Activated CD4-positive, alpha-beta T cell treated with anti-CD3 and anti-CD28 coated beads, Interleukin-10, Interleukin-2, amounts not matched to agents 100 ng/mL and 50 ng/mL, durations not matched to agents 16 hours and 8 hours (primary cell): ENCODE measurements at regions not wholly inside any gene's neighbourhood (a gene's known extent, or its start where the extent isn't known, plus 50 kb on each side); places are given as distances from the start of the nearest gene placed in this dataset.
"Not testable (repeated sequence)": the region's sequence is repeated elsewhere in the genome, so short reads cannot be mapped to it uniquely, and the experiment has no call there.

ENCODE experiments used
- DNase-seq: peaks from one replicate; pipeline ENCODE4 v3.0.0-alpha.2; 2020

- no peak for DNase-seq
Observed at GRCh38 chr11:79668575-79668974, 227.7 kb upstream of the TENM4 start.

DNA sequence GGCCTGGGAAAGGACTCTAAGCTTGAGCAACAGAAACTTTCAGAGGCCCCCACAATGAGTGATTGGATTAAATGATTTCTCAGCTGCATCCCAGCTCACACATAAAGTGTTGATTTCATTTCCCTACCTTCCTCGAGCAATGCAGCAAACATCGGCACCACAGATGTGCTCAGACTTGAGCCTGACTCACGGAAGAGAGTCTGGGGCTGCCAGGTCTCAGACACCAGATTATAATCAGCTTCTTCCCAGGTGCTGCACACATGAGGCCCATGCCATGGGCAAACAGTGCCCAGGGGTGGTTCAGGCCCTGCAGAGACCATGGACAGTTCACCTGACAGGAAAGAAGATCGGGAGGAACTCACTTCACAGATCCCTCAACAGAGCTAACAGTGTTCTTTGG lies 226.6 kb upstream of the TENM4 start:
- DNase-seq: no peak

- no peak for DNase-seq
Observed at GRCh38 chr11:79663017-79663416, 222.2 kb upstream of the TENM4 start.

DNA sequence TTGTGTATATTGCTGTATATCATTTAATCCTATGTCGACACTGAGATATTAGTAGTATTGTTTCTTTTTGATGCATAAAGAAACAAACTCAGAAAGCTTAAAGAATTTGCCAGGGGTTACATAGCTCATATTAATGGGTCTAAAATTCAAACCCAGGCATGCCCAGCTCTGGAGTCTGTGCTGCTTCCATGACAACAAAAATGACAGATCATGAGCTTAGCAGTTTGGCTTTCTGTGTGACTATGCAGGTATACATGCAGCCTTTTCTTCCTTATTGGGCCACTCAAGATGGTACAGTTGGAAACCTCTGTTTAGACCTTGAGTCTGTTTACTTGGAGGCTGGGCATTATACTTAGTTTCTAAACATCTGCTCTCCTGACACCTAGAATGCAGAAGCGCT lies 220.5 kb upstream of the TENM4 start:
- no peak for DNase-seq

GRCh38 chr11:79648766-79649520 lies 208.1 kb upstream of the TENM4 start:
- no peak for DNase-seq

DNA sequence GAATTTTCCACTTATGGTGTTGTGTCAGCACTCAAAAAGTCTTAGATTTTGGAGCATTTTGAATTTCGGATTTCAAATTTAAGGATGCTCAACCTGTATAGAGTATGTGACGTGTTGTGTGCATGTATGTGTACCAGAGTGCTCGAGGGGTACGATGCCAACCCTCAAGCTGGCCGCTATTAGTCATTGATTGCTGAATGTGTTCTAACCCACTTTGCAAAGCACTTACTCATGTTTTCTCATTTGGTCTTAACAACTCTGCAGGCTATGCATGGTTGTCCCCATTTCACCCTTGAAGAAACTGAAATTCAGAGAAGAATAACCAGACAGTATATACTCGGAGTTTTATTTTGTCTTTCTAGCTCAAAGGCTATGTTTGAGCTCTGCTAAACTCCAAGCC lies 196.4 kb upstream of the TENM4 start:
- no peak for DNase-seq

DNA sequence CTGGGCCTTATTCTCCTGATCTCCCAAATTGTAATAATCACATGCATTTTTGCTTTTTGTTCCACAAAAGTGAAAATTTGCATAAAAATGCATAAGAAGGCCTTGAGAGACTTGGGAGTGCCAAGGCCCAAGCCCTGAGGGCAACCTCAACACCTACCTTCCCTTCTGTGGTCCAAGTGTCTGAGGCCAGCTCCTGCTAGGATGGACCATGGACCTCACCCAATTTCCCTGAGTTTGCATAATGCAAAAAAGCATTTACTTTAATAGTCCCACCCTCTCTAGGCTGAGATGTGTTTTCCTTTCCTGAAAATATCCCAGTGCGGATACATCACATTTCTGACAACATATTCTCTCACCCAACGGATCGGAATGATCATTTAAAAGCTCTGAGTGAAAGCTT lies 194.1 kb upstream of the TENM4 start:
- DNase-seq: no peak

- no peak for DNase-seq
Observed at GRCh38 chr11:79627281-79627680, 186.5 kb upstream of the TENM4 start.

- peak; percentile 56 for DNase-seq
Observed at GRCh38 chr11:79626135-79627075, 185.6 kb upstream of the TENM4 start.

GRCh38 chr11:79623375-79623774 lies 182.5 kb upstream of the TENM4 start:
- no peak for DNase-seq

DNA sequence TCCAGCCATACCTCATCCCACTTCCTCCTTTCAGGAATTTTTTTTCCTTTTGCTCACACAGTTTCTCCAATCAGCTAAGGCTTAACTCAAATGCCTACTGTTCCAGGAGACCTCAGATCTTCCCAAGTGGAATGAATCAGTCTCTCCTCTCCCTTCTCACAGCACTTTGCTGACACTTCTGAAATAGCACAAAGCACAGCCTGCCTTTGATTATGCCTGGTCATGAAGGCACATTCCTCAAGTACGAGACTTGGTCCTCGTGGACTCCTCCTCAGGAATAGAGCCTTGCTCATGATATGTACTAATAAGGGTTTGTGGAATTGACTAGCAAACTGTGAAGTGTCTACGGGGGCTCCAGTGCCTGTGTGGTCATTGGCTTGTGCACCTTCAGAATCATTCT lies 176.7 kb upstream of the TENM4 start:
- DNase-seq: no peak

DNA sequence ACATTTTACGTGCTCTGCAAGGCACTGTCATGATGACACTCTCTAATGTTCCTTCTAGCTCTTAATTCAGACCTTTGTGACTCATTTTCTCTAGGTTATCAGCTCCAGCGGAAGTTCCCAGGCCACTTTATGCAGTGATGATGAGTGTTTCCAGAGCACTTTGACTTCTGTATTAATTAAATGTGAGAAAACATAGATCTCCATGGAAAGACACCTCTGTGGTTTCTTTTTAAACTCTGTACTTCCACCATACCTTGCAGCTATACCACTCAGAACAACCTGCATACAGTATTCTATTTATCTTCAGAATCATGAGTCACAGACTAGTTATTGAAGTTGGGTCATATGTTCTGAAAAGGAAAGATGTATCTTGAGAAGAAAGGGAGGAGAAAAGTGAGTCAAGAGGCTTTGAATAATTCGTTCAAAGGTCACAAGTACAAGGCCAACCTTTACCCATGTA lies 175.6 kb upstream of the TENM4 start:
- no peak for DNase-seq

DNA sequence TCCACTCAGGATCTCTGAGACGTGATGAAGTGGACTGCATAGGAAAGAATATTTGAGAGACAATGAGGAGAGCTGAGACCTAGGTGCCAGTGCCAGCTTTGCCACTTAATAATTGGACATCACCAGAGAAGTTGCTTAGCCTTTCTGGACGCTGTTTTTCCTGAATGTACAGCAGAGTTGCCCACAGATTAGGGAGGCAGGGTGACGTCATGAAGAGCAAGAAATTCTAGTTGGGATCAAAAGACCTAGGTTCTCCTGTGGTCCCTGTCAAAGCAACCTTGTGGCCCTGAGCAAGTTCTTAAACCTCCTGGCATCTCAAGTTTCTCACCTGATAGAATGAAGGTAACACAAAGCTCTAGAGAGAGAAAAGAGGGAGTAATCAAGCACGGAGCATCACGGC lies 174.6 kb upstream of the TENM4 start:
- DNase-seq: no peak

- no peak for DNase-seq
Observed at GRCh38 chr11:79610678-79611077, 169.8 kb upstream of the TENM4 start.

DNA sequence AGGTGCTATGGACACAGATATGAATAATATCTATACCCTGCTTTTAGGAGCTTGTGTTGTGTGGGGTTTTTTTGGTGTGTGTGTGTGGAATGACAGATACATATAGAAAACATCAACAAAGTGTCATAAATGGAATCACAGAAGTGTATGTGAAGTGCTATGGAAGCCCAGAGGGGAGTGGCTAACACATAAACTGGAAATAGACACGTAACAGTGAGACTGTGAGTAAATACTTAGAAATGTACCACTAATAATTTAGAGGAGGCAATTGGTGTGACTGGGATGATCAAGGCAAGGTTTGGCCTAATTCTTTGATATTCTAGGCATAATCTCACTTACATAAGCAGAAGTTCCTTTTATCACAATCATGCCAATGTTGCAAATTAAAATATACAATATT lies 169.3 kb upstream of the TENM4 start:
- DNase-seq: no peak

DNA sequence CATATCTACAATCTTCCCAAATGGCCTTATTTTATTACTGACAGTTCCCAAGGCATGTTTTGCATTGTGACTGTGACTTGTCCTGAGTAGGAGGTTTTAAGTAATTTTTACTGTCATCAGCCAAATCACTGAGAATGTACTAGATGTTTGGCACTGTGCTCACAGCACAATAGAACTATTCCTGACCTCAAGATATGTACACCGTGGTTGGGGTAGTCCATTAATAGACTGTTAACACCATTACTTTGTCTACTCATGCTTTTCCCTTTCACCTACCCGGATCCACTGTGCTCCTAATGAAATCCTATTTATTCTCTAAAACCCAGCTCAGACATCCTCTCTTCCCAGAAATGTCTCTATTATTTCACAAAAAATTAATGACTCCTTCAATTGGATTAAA lies 168.7 kb upstream of the TENM4 start:
- no peak for DNase-seq

DNA sequence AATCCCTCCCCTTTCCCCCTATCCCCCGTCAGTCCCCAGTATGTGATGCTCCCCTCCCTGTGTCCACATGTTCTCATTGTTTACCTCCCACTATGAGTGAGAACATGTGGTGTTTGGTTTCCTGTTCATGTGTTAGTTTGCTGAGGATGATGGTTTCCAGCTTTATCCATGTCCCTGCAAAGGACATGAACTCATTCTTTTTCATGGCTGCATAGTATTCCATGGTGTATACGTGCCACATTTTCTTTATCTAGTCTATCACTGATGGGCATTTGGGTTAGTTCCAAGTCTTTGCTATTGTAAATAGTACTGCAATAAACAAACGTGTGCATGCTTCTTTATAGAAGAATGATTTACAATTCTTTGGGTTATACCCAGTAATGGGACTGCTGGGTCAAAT lies 165.6 kb upstream of the TENM4 start:
- DNase-seq: not testable (repeated sequence)

DNA sequence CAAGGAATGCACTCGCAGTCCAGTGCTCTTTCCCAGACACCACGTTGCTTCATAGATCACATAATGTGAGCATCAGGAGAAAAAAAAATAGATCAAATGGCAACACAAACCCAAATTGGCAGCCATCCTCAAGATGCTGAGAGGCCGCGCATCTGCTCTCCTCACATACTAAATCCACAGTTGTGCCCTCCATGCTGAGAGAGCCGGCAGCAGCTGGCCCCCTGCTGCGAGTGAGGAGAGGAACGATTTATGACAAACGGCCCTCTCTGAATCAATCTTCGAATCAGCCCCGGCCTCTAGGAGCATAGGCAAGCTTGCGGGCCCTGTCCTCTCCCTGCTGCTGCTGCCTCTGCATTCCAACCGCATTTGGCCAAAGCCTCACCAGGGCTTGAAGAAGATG lies 159.9 kb upstream of the TENM4 start:
- DNase-seq: no peak

DNA sequence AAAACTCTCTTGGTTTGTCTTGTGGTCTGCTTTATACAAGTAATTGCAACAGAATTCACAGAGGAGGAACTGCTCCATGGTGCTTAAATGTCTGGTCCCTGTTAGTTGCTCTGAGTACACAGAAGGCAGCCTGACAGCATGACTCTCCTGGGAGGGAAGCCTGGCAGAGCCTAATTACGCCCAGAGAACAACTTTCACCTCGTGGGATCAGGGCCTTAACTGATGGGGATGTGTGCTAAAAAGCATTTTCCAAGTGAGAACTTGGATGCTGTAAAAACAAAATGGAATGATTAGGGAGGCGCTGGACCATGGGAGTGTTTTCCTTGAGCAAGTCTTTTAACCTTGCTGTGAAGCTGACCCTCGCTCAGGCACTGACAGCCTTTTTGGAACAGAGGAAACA lies 154.0 kb upstream of the TENM4 start:
- DNase-seq: no peak

- DNase-seq: no peak
Observed at GRCh38 chr11:79592824-79593223, 152.0 kb upstream of the TENM4 start.

- DNase-seq: no peak
Observed at GRCh38 chr11:79592406-79592805, 151.6 kb upstream of the TENM4 start.

DNA sequence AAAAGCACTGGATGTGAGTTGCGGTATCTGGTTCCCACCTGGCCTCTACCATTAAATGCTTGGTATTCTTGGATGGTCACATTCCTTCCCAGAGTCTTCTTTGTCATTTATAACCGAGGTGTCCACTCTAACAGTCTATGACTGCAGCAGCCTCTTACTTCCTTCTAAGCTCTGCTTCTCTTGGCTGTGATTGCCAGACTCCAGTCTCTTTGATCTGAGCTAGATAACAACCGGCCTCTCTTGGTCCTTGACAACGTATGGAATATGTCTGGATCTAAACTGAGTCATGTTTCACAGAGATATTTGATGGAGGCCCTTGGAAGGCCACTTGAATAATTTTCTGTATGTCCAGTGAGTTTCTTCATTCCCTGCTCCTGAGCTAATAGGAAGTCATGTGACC lies 141.6 kb upstream of the TENM4 start:
- DNase-seq: no peak

DNA sequence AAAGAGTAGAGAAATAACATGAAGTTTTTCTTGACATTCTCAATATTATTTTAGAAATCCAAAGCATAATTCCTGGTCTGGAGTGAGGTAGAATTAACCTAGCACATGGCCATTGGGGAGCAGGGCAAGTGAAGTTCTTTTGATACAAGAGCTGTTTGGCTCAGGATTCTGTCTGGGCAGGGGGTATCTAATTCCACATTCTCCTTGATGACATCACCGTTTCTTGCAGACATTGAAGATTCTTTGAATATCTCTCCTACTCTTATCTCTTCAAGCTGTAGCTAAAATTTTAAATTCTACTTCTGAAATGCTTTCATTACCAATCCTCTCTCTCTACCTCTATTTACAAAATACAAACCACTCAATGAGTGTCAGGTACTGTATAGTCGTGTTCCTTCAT lies 138.2 kb upstream of the TENM4 start:
- DNase-seq: no peak

DNA sequence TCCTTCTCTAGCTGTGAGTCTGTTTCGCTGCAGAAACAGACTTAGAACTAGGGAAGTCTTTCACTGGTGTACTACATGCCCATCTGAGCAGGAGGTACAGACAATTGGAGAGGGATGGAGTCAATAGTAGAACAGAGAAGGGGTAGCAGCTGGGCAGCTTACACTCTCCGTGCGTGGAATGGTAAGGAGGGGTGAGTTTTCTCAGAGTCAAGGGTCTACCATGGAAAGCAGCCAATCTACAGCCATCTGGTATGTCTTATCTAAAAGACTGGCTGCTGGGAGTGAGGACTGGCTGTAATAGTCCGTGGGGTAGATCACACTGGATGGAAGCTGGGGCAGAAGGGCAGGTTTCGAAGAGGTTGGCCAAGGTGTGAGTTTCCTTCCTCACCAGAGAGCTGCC lies 137.3 kb upstream of the TENM4 start:
- DNase-seq: no peak
